SK-N-SH (cell line): ENCODE measurements at regions not wholly inside any gene's neighbourhood (a gene's known extent, or its start where the extent isn't known, plus 50 kb on each side); places are given as distances from the start of the nearest gene placed in this dataset.

Experiments
- CTCF ChIA-PET: fragments of 300-600, 350-600 bp; formaldehyde crosslinking; extraction: SDS; loops from one replicate; lab custom pipeline; 2021; lab: Yijun Ruan, JAX
- POLR2A ChIA-PET: fragments of 350-600 bp; sonication (Branson Sonifier 250); formaldehyde crosslinking; extraction: SDS; loops from one replicate; lab custom pipeline; 2020; ENCODE audit warnings: antibody characterized with exemption, inconsistent platforms; lab: Yijun Ruan, JAX
- DNase-seq: peaks from one replicate; pipeline ENCODE4 v3.0.0; 2012
- H2AFZ ChIP-seq: fragments of 200-600 bp; sonication (generic); 2 replicates; pipeline ENCODE4 v1.8.1; 2016; ENCODE audit warnings: antibody characterized with exemption, mild to moderate bottlenecking, low read depth
- H3F3A ChIP-seq: fragments of 200-600 bp; sonication (generic); replicated peaks from 2 replicates; pipeline ENCODE3; 2016; ENCODE audit warnings: antibody characterized with exemption, mild to moderate bottlenecking; ENCODE audit not compliant: insufficient read depth
- H3K27ac ChIP-seq, 2 experiments: fragments of 200-500 bp in 1 of 2; fragments of 200-600 bp in 1 of 2; sonication (Bioruptor generic) in 1 of 2; sonication (generic), shearing (Covaris generic) in 1 of 2; 2 replicates each; pipeline versions ENCODE4 v1.5.1 to v1.6.1; 2014 to 2016; ENCODE audit warnings: low read depth in 2 of 2, inconsistent platforms in 1 of 2, low read length in 1 of 2, mild to moderate bottlenecking in 1 of 2, mixed read lengths in 1 of 2
- H3K27me3 ChIP-seq: fragments of 200-600 bp; sonication (generic), shearing (Covaris generic); 2 replicates; pipeline ENCODE4 v1.6.1; 2016; ENCODE audit warnings: mixed run types; ENCODE audit not compliant: insufficient read depth
- H3K36me3 ChIP-seq, 2 experiments: fragments of 200-500 bp in 1 of 2; fragments of 200-600 bp in 1 of 2; sonication (Bioruptor generic) in 1 of 2; sonication (generic) in 1 of 2; replicated peaks in 1 of 2; 2 replicates each; pipeline versions ENCODE3 to v1.5.1; 2014 to 2016; ENCODE audit warnings: low read length in 1 of 2, mild to moderate bottlenecking in 1 of 2; ENCODE audit not compliant: insufficient read depth in 2 of 2, control insufficient read depth in 1 of 2
- H3K4me1 ChIP-seq, 2 experiments: fragments of 200-500 bp in 1 of 2; fragments of 200-600 bp in 1 of 2; sonication (Bioruptor generic) in 1 of 2; sonication (generic), shearing (Covaris generic) in 1 of 2; 2 replicates each; pipeline versions ENCODE4 v1.5.1 to v1.6.1; 2014 to 2016; ENCODE audit warnings: low read depth in 1 of 2, low read length in 1 of 2, mixed run types in 1 of 2; ENCODE audit not compliant: insufficient read depth in 2 of 2, control insufficient read depth in 1 of 2
- H3K4me2 ChIP-seq: fragments of 200-600 bp; sonication (generic), shearing (Covaris generic); 2 replicates; pipeline ENCODE4 v1.6.1; 2017; ENCODE audit warnings: mixed run types
- H3K4me3 ChIP-seq, 2 experiments: fragments of 200-500 bp in 1 of 2; fragments of 200-600 bp in 1 of 2; sonication (Bioruptor generic) in 1 of 2; sonication (generic), shearing (Covaris generic) in 1 of 2; 2 replicates each; pipeline versions ENCODE4 v1.5.1 to v1.8.1; 2014 to 2016; ENCODE audit warnings: low read depth in 2 of 2, inconsistent platforms in 1 of 2, low read length in 1 of 2, mild to moderate bottlenecking in 1 of 2, mixed read lengths in 1 of 2, moderate library complexity in 1 of 2
- H3K79me2 ChIP-seq: fragments of 200-600 bp; sonication (generic); 2 replicates; pipeline ENCODE4 v1.8.1; 2017; ENCODE audit warnings: mild to moderate bottlenecking; ENCODE audit not compliant: insufficient read depth
- H3K9ac ChIP-seq: fragments of 200-600 bp; sonication (generic); 2 replicates; pipeline ENCODE4 v1.6.1; 2017; ENCODE audit warnings: mixed run types
- H3K9me2 ChIP-seq: fragments of 200-600 bp; sonication (generic); 2 replicates; pipeline ENCODE4 v1.6.1; 2017; ENCODE audit warnings: mixed run types
- H3K9me3 ChIP-seq: fragments of 200-600 bp; sonication (generic); 2 replicates; pipeline ENCODE4 v1.6.1; 2017; ENCODE audit warnings: mixed run types, mild to moderate bottlenecking, moderate library complexity
- H4K20me1 ChIP-seq: fragments of 200-600 bp; sonication (generic); 2 replicates; pipeline ENCODE4 v1.6.1; 2017; ENCODE audit warnings: mild to moderate bottlenecking, mixed run types; ENCODE audit not compliant: insufficient read depth
- EP300 ChIP-seq, 2 experiments: IDR thresholded peaks; 2 replicates each; pipeline versions ENCODE4 v1.4.0 to v1.6.1; 2012; ENCODE audit warnings: borderline replicate concordance in 1 of 2, low read depth in 1 of 2, low read length in 1 of 2
- EZH2phosphoT487 ChIP-seq: fragments of 200-600 bp; sonication (generic); IDR thresholded peaks from 2 replicates; pipeline ENCODE4 v1.6.1; 2017; ENCODE audit warnings: low read depth, mixed run types, mild to moderate bottlenecking, antibody characterized with exemption, moderate library complexity, borderline replicate concordance
- FOXM1 ChIP-seq: IDR thresholded peaks from 2 replicates; pipeline ENCODE4 v1.4.0; 2012; ENCODE audit warnings: low read depth, mild to moderate bottlenecking
- GATA2 ChIP-seq: sonication (generic); formaldehyde crosslinking; IDR thresholded peaks from 2 replicates; pipeline ENCODE4 v1.5.0; 2020; ENCODE audit warnings: mild to moderate bottlenecking, missing genetic modification reagents
- JUND ChIP-seq: IDR thresholded peaks from 2 replicates; pipeline ENCODE4 v1.4.0; 2012
- MXI1 ChIP-seq: IDR thresholded peaks from 2 replicates; pipeline ENCODE4 v1.6.1; 2012; ENCODE audit warnings: mild to moderate bottlenecking, low read depth, low read length, improper control_type of control experiment
- NFIC ChIP-seq: IDR thresholded peaks from 2 replicates; pipeline ENCODE4 v1.4.0; 2012; ENCODE audit warnings: borderline replicate concordance
- NRF1 ChIP-seq: IDR thresholded peaks from 2 replicates; pipeline ENCODE4 v1.6.1; 2012; ENCODE audit warnings: low read depth, mild to moderate bottlenecking, low read length
- TAF1 ChIP-seq: IDR thresholded peaks from 2 replicates; pipeline ENCODE4 v1.6.1; 2012; ENCODE audit warnings: low read depth, mild to moderate bottlenecking, low read length, moderate library complexity, borderline replicate concordance
- USF1 ChIP-seq: IDR thresholded peaks from 2 replicates; pipeline ENCODE4 v1.4.0; 2012; ENCODE audit warnings: low read depth, borderline replicate concordance
- WGBS: methylation state at CpG from one replicate; pipeline ENCODE4 v1.1.6; 2017; ENCODE audit warnings: low lambda C conversion rate; 5-methylcytosine and 5-hydroxymethylcytosine counted together
- TF ChIP-seq, protein P1 (sequence below): IDR thresholded peaks from 2 replicates; pipeline ENCODE4 v1.4.0; 2012; ENCODE audit warnings: low read depth
- TF ChIP-seq, protein P2 (sequence below): fragments of 150-350 bp; IDR thresholded peaks from 2 replicates; pipeline ENCODE4 v1.6.1; 2017; ENCODE audit warnings: antibody characterized with exemption, low read length, low read depth, borderline replicate concordance
- TF ChIP-seq, protein P3 (sequence below): IDR thresholded peaks from 2 replicates; pipeline ENCODE4 v1.4.0; 2012; ENCODE audit warnings: low read depth, borderline replicate concordance

DNA sequence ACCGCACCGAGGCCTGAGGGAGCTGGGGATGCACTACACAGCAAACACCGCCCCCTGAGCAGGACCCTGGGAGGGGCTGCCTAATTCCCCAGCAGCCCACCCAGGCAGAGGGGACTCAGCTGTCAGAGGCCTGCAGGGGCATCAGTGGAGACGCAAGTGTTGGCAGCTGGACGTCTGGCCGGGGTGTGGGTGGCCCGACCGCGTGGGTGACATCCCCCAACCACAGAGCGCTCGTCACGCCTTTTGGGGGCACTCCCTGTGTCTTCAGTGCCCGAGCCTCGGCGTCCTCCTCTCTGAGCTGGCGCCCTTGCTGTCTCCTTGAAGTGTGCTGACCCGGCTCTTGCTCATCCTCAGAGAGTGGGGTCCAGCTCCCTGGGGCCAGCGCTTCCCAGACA lies 150.2 kb downstream of the BRD1 start:
- H3K9me2 ChIP-seq = no peaks in the 10 kb centered on the region
- H3K4me2 ChIP-seq = no peak overlapping the region
- ChIA-PET POLR2A (no interaction called here), CTCF (no interaction called here)
- no peak overlapping the region for H3K4me3 ChIP-seq
- H3K9me3 ChIP-seq = no peaks in the 10 kb centered on the region
- TF ChIP-seq TAF1 (no peak), NFIC (no peak), USF1 (no peak), JUND (no peak), GATA2 (CRISPR knock-in tag) (no peak), EP300 (IDR thresholded peaks at IDR 0.05; ENCODE audit: borderline replicate concordance in 1 of 2, low read depth in 1 of 2, low read length in 1 of 2) (no peak), NRF1 (no peak), MXI1 (no peak), FOXM1 (no peak), EZH2phosphoT487 (no peak)
- TF ChIP-seq, protein P1, sequence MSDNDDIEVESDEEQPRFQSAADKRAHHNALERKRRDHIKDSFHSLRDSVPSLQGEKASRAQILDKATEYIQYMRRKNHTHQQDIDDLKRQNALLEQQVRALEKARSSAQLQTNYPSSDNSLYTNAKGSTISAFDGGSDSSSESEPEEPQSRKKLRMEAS = no peak
- TF ChIP-seq, protein P2, sequence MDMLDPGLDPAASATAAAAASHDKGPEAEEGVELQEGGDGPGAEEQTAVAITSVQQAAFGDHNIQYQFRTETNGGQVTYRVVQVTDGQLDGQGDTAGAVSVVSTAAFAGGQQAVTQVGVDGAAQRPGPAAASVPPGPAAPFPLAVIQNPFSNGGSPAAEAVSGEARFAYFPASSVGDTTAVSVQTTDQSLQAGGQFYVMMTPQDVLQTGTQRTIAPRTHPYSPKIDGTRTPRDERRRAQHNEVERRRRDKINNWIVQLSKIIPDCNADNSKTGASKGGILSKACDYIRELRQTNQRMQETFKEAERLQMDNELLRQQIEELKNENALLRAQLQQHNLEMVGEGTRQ = no peak
- TF ChIP-seq, protein P3, sequence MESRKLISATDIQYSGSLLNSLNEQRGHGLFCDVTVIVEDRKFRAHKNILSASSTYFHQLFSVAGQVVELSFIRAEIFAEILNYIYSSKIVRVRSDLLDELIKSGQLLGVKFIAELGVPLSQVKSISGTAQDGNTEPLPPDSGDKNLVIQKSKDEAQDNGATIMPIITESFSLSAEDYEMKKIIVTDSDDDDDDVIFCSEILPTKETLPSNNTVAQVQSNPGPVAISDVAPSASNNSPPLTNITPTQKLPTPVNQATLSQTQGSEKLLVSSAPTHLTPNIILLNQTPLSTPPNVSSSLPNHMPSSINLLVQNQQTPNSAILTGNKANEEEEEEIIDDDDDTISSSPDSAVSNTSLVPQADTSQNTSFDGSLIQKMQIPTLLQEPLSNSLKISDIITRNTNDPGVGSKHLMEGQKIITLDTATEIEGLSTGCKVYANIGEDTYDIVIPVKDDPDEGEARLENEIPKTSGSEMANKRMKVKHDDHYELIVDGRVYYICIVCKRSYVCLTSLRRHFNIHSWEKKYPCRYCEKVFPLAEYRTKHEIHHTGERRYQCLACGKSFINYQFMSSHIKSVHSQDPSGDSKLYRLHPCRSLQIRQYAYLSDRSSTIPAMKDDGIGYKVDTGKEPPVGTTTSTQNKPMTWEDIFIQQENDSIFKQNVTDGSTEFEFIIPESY = no peak
- no peak overlapping the region for H2AFZ ChIP-seq
- no peaks in the 10 kb centered on the region for H3K79me2 ChIP-seq
- no peaks in the 10 kb centered on the region for H3K4me1 ChIP-seq
- no peaks in the 10 kb centered on the region for H4K20me1 ChIP-seq
- no peaks in the 10 kb centered on the region for H3K36me3 ChIP-seq
- H3K27ac ChIP-seq = no peak overlapping the region
- no peak overlapping the region for H3K9ac ChIP-seq
- peaks cover 22% of the 10 kb centered on the region for H3K27me3 ChIP-seq
- 83% methylated on average over 1 of the region's 18 CpGs for WGBS
- H3F3A ChIP-seq = no peaks in the 10 kb centered on the region
- DNase-seq = no peak
